Astrocyte (in vitro differentiated cells and primary cell): ENCODE measurements at regions not wholly inside any gene's neighbourhood (a gene's known extent, or its start where the extent isn't known, plus 50 kb on each side); places are given as distances from the start of the nearest gene placed in this dataset.

ENCODE experiments used
- DNase-seq: peaks from one replicate; pipeline ENCODE4 v3.0.0-alpha.2; 2010; ENCODE audit warnings: low read depth
- FAIRE-seq: peaks from 2 replicates; lab custom pipeline; 2011; peaks lifted over from hg19 to GRCh38; lab: Jason Lieb, UNC
- H2AFZ ChIP-seq: 2 replicates; pipeline ENCODE4 v1.6.0; 2012; ENCODE audit warnings: low read depth, low read length, inconsistent platforms
- H3K27ac ChIP-seq: 2 replicates; pipeline ENCODE4 v1.5.1; 2011; ENCODE audit warnings: low read depth, low read length, inconsistent platforms
- H3K27me3 ChIP-seq: 2 replicates; pipeline ENCODE4 v1.6.0; 2011; ENCODE audit warnings: low read length, inconsistent platforms; ENCODE audit not compliant: insufficient read depth
- H3K36me3 ChIP-seq: 2 replicates; pipeline ENCODE4 v1.5.1; 2011; ENCODE audit warnings: low read length, inconsistent platforms; ENCODE audit not compliant: insufficient read depth
- H3K4me1 ChIP-seq: 2 replicates; pipeline ENCODE4 v1.5.1; 2011; ENCODE audit warnings: low read length, inconsistent platforms; ENCODE audit not compliant: insufficient read depth
- H3K4me2 ChIP-seq: 2 replicates; pipeline ENCODE4 v1.6.0; 2012; ENCODE audit warnings: low read length, inconsistent platforms
- H3K4me3 ChIP-seq: 2 replicates; pipeline ENCODE4 v1.5.1; 2011; ENCODE audit warnings: low read depth, mild to moderate bottlenecking, low read length, inconsistent platforms; ENCODE audit not compliant: insufficient read depth
- H3K79me2 ChIP-seq: 2 replicates; pipeline ENCODE4 v1.6.0; 2012; ENCODE audit warnings: mild to moderate bottlenecking, low read length, inconsistent platforms; ENCODE audit not compliant: insufficient read depth
- H3K9ac ChIP-seq: 2 replicates; pipeline ENCODE4 v1.6.0; 2012; ENCODE audit warnings: mild to moderate bottlenecking, low read length, inconsistent platforms
- H3K9me3 ChIP-seq: 2 replicates; pipeline ENCODE4 v1.5.1; 2012; ENCODE audit warnings: low read depth, mild to moderate bottlenecking, low read length, inconsistent platforms; ENCODE audit not compliant: insufficient read depth
- H4K20me1 ChIP-seq: 2 replicates; pipeline ENCODE4 v1.6.0; 2012; ENCODE audit warnings: low read length, inconsistent platforms; ENCODE audit not compliant: insufficient read depth
- H3K27ac Mint-ChIP-seq: one replicate; pipeline ENCODE4 v1.8.0; 2021; ENCODE audit warnings: mild to moderate bottlenecking, mixed read lengths; ENCODE audit not compliant: unreplicated experiment
- H3K27me3 Mint-ChIP-seq: one replicate; pipeline ENCODE4 v1.8.0; 2021; ENCODE audit warnings: low read depth, mixed read lengths; ENCODE audit not compliant: unreplicated experiment
- H3K36me3 Mint-ChIP-seq: one replicate; pipeline ENCODE4 v1.8.0; 2021; ENCODE audit warnings: low read depth, mixed read lengths; ENCODE audit not compliant: unreplicated experiment
- H3K4me1 Mint-ChIP-seq: one replicate; pipeline ENCODE4 v1.8.0; 2021; ENCODE audit warnings: low read depth, mixed read lengths; ENCODE audit not compliant: unreplicated experiment
- H3K4me3 Mint-ChIP-seq: one replicate; pipeline ENCODE4 v1.8.0; 2021; ENCODE audit warnings: mild to moderate bottlenecking, moderate library complexity, mixed read lengths; ENCODE audit not compliant: unreplicated experiment
- H3K9me3 Mint-ChIP-seq: one replicate; pipeline ENCODE4 v1.8.0; 2021; ENCODE audit warnings: mild to moderate bottlenecking, mixed read lengths; ENCODE audit not compliant: unreplicated experiment
- CTCF ChIP-seq: IDR thresholded peaks from 2 replicates; pipeline ENCODE4 v1.5.1; 2011; ENCODE audit warnings: low read depth, mild to moderate bottlenecking, inconsistent platforms, low read length, moderate library complexity; ENCODE audit not compliant: insufficient read depth
- EZH2 ChIP-seq: IDR thresholded peaks from 2 replicates; pipeline ENCODE4 v1.6.1; 2012; ENCODE audit warnings: mild to moderate bottlenecking, low read length, inconsistent platforms; ENCODE audit not compliant: insufficient read depth

DNA sequence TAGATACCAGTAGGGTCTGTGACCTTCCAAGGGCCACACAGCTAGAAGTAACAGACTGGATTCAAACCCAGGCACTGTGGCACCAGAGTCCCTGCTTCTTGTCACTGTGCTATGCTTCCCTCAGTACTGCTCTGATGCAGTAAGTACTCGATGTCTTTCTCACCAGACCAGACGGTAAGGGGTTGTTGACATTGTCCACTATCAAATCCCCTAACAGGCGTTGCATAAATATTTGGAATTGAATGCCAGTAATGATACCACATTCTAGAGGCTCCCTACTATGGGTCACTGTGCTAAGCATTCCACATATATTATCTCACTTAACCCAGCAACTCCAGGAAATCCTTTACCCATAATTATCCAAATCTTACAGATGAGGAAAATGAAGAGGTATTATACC lies 223.1 kb downstream of the C1D start:
- Histone ChIP-seq H3K4me2 (peak overlapping the region; percentile 16), H3K36me3 (no peaks in the 10 kb centered on the region), H3K4me3 (no peak overlapping the region), H3K4me1 (no peaks in the 10 kb centered on the region), H3K79me2 (no peaks in the 10 kb centered on the region), H3K27ac (no peak overlapping the region), H2AFZ (no peak overlapping the region), H3K9me3 (no peaks in the 10 kb centered on the region), H4K20me1 (no peaks in the 10 kb centered on the region), H3K27me3 (no peaks in the 10 kb centered on the region), H3K9ac (no peak overlapping the region)
- no peak overlapping the region for H3K4me3 Mint-ChIP-seq
- no peak overlapping the region for H3K27ac Mint-ChIP-seq
- DNase-seq (peak; percentile 41), FAIRE-seq (no peak)
- H3K4me1 Mint-ChIP-seq: no peaks in the 10 kb centered on the region
- H3K36me3 Mint-ChIP-seq: no peaks in the 10 kb centered on the region
- H3K27me3 Mint-ChIP-seq: peaks cover 22% of the 10 kb centered on the region
- no peaks in the 10 kb centered on the region for H3K9me3 Mint-ChIP-seq
- TF ChIP-seq EZH2 (no peak), CTCF (no peak)

GRCh38 chr2:67840460-67841068 lies 222.2 kb downstream of the C1D start:
- Histone ChIP-seq H3K4me2 (no peak overlapping the region), H2AFZ (no peak overlapping the region), H3K36me3 (no peaks in the 10 kb centered on the region), H3K27ac (no peak overlapping the region), H3K9ac (no peak overlapping the region), H3K4me3 (no peak overlapping the region), H3K79me2 (no peaks in the 10 kb centered on the region), H3K27me3 (no peaks in the 10 kb centered on the region), H3K9me3 (no peaks in the 10 kb centered on the region), H3K4me1 (no peaks in the 10 kb centered on the region), H4K20me1 (no peaks in the 10 kb centered on the region)
- no peaks in the 10 kb centered on the region for H3K36me3 Mint-ChIP-seq
- TF ChIP-seq CTCF (peak; percentile 90), EZH2 (no peak)
- H3K4me1 Mint-ChIP-seq: no peaks in the 10 kb centered on the region
- FAIRE-seq (peak; percentile 68), DNase-seq (peak; percentile 50)
- no peak overlapping the region for H3K4me3 Mint-ChIP-seq
- no peak overlapping the region for H3K27ac Mint-ChIP-seq
- H3K27me3 Mint-ChIP-seq: peaks cover 22% of the 10 kb centered on the region
- no peaks in the 10 kb centered on the region for H3K9me3 Mint-ChIP-seq

GRCh38 chr2:67841711-67842110 lies 221.1 kb downstream of the C1D start:
- DNase-seq: no peak
- no peak overlapping the region for H3K4me3 Mint-ChIP-seq
- H3K4me1 Mint-ChIP-seq: no peaks in the 10 kb centered on the region
- Histone ChIP-seq H3K4me2 (no peak overlapping the region), H3K27me3 (no peaks in the 10 kb centered on the region), H3K27ac (no peak overlapping the region), H4K20me1 (no peaks in the 10 kb centered on the region), H3K36me3 (no peaks in the 10 kb centered on the region), H3K9ac (no peak overlapping the region), H3K4me1 (peaks cover 7% of the 10 kb centered on the region), H3K4me3 (no peak overlapping the region), H2AFZ (no peak overlapping the region), H3K9me3 (no peaks in the 10 kb centered on the region), H3K79me2 (no peaks in the 10 kb centered on the region)
- no peak for FAIRE-seq
- no peak overlapping the region for H3K27ac Mint-ChIP-seq
- H3K36me3 Mint-ChIP-seq: no peaks in the 10 kb centered on the region
- no peaks in the 10 kb centered on the region for H3K9me3 Mint-ChIP-seq
- TF ChIP-seq CTCF: no peak
- peaks cover 18% of the 10 kb centered on the region for H3K27me3 Mint-ChIP-seq
